ENCODE measurements at regions not wholly inside any gene's neighbourhood (a gene's known extent, or its start where the extent isn't known, plus 50 kb on each side); places are given as distances from the start of the nearest gene placed in this dataset.

DNA sequence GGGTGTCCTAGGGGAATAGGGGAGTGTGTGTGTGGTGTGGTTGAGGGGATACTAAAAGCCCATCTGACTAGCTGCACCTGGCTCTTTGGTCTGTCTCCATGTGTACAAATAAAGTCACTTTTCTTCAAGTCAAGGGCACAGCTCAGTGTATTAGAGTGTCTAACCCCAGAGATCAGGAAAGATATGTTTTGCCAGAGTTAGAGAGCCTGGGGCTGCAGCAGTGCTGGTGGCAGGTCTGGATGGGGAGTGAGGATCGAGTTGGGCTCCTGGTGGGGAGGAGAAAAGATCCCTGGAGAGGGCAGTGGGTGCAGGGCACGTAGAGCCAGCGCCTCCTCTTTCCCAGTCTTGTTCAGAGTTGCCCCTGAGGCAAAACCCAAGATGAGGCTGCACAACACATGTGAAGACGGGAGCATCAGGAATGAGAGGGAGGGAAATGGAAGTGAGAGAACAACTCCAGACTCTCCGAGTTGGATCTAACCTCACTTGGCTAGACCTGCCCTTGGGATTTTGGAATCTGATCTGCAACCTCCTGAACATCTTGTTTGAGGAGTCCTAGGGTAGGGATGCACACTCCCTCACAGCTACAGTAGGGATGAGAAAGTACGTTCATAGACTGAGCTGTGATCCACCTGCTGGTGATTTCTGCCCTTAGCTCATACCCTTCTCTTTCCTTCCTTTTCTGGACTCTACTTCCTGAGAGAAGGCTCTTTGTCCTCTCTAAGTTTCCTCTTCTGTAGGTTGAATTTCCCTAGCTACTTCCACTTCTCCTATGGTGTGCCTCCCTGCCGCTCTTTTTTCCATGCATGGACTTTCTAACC is 309.9 kb downstream of the ZSWIM6 start (continued):
- no peak for TF ChIP-seq JUN (IDR thresholded peaks at IDR 0.05)
- TF ChIP-seq ZSCAN20 (CRISPR knock-in tag; IDR thresholded peaks at IDR 0.05), result no peak
- TF ChIP-seq CEBPB (IDR thresholded peaks at IDR 0.05), result no peak
- TF ChIP-seq ZNF302 (CRISPR knock-in tag; IDR thresholded peaks at IDR 0.05), result no peak
- no peak for TF ChIP-seq KDM5A (IDR thresholded peaks at IDR 0.05)

DNA sequence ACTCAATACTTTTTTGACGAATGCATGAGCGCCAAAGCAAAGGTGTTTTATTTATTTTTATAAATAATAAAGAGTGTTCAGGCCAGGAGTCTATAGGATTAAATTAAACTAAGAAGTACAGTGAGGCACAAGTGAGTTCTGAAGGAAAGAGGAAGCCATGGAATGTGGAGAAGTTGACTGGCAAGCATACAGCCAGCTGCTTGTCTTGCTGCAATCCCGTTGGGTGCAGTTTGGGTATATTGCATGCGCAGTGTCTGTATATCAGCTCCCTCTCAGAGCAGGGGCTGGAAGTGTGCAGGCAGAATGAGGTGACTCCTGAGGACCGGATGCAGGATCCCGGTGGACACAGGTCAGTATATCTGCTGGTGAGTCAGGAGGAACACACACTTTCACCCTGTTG is 315.6 kb downstream of the ZSWIM6 start:
- WGBS (ENCODE audit: missing lambda C conversion rate), result 84% methylated on average over 6 of the region's 6 CpGs
- no peak overlapping the region for H3K27ac ChIP-seq
- POLR2A ChIA-PET, result no interaction called here
- no peak overlapping the region for H3K4me2 ChIP-seq
- H3K4me3 ChIP-seq, result no peak overlapping the region
- no peak for DNase-seq (ENCODE audit: low read depth in 1 of 2, low spot score in 1 of 2)
- peaks cover 5% of the 10 kb centered on the region; the same call in 2 of the 3 replicates for H3K4me1 ChIP-seq
- H3K9me3 ChIP-seq, result no peaks in the 10 kb centered on the region
- ATAC-seq, result no peak
- FAIRE-seq, result no peak
- TF ChIP-seq MAFK (IDR thresholded peaks at IDR 0.05; ENCODE audit: partially characterized antibody) (no peak), FOSL2 (IDR thresholded peaks at IDR 0.05) (no peak), FOSL2 (CRISPR knock-in tag; IDR thresholded peaks at IDR 0.05) (no peak), RCOR1 (IDR thresholded peaks at IDR 0.05; ENCODE audit: low read depth, low read length) (no peak), SMC3 (IDR thresholded peaks at IDR 0.05) (no peak), CHD2 (IDR thresholded peaks at IDR 0.05; ENCODE audit: low read length, partially characterized antibody) (no peak), HOXA7 (CRISPR knock-in tag; IDR thresholded peaks at IDR 0.05) (no peak), PHF8 (IDR thresholded peaks at IDR 0.05; ENCODE audit: borderline replicate concordance, low read depth) (no peak)
- TF ChIP-seq, protein P1, sequence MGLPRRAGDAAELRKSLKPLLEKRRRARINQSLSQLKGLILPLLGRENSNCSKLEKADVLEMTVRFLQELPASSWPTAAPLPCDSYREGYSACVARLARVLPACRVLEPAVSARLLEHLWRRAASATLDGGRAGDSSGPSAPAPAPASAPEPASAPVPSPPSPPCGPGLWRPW (IDR thresholded peaks at IDR 0.05), result no peak
- CTCF ChIA-PET, result interaction anchor here (1.0 to 6.0 kb wide), 2 partner anchors 11 to 15 kb away, joined by 4 to 39 read pairs; no protein-coding TSS in a partner anchor

DNA sequence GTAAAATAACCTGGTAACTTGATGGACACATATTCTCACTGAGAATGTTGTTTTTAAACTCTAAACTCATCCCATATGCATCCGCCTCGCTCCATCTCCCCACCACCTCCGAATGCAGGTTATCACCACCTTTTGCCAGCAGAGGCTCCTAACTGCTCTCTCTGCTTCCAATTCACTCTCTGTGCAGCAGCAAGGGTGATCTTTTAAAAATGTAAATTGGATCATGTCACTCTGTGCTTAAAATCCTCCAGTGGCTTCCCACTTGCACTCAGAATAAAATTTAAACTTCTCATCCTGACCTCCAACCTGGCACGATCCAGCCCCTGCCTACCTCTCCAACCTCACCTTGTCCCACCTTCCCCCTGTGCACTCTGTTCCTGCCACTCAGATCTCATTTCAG is 317.2 kb downstream of the ZSWIM6 start:
- CTCF ChIA-PET, result interaction anchor here (6.0 kb wide), 1 partner anchor 10 kb away, joined by 39 read pairs; no protein-coding TSS in a partner anchor
- ATAC-seq (no peak), DNase-seq (ENCODE audit: low read depth in 1 of 2, low spot score in 1 of 2) (no peak), FAIRE-seq (no peak)
- Histone ChIP-seq H3K4me3 (no peak overlapping the region), H3K4me1 (peaks cover 14% of the 10 kb centered on the region; the same call in 2 of the 3 replicates), H3K9me3 (no peaks in the 10 kb centered on the region), H3K4me2 (no peak overlapping the region), H3K27ac (no peak overlapping the region)
- POLR2A ChIA-PET, result no interaction called here
- whole genome bisulfite sequencing (ENCODE audit: missing lambda C conversion rate), result 95% methylated on average over 4 of the region's 4 CpGs
- TF ChIP-seq PHF8 (IDR thresholded peaks at IDR 0.05; ENCODE audit: borderline replicate concordance, low read depth) (no peak), ZC3H11A (IDR thresholded peaks at IDR 0.05) (no peak), CHD2 (IDR thresholded peaks at IDR 0.05; ENCODE audit: low read length, partially characterized antibody) (no peak), HDAC2 (IDR thresholded peaks at IDR 0.05) (no peak), NPAS2 (CRISPR knock-in tag; IDR thresholded peaks at IDR 0.05; ENCODE audit: borderline replicate concordance) (no peak), FOSB (CRISPR knock-in tag; IDR thresholded peaks at IDR 0.05) (no peak), HOXB13 (CRISPR knock-in tag; IDR thresholded peaks at IDR 0.05; ENCODE audit: low read depth) (no peak), EHMT2 (IDR thresholded peaks at IDR 0.05; ENCODE audit: low read depth) (no peak), JUNB (IDR thresholded peaks at IDR 0.05) (no peak)
- TF ChIP-seq, protein P1 (IDR thresholded peaks at IDR 0.05), result no peak
- TF ChIP-seq, protein P2, sequence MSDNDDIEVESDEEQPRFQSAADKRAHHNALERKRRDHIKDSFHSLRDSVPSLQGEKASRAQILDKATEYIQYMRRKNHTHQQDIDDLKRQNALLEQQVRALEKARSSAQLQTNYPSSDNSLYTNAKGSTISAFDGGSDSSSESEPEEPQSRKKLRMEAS (IDR thresholded peaks at IDR 0.05), result no peak
- TF ChIP-seq, protein P3, sequence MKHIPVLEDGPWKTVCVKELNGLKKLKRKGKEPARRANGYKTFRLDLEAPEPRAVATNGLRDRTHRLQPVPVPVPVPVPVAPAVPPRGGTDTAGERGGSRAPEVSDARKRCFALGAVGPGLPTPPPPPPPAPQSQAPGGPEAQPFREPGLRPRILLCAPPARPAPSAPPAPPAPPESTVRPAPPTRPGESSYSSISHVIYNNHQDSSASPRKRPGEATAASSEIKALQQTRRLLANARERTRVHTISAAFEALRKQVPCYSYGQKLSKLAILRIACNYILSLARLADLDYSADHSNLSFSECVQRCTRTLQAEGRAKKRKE (CRISPR knock-in tag; IDR thresholded peaks at IDR 0.05; ENCODE audit: low read depth), result no peak
